ENCODE measurements at regions not wholly inside any gene's neighbourhood (a gene's known extent, or its start where the extent isn't known, plus 50 kb on each side); places are given as distances from the start of the nearest gene placed in this dataset.

GRCh38 chr16:51898872-51899271, 648.1 kb downstream of the TOX3 start:
- no peak for TF ChIP-seq POLR2AphosphoS5 (IDR thresholded peaks at IDR 0.05)
- no peak for TF ChIP-seq CTCF (IDR thresholded peaks at IDR 0.05 in 8 of 11, conservative IDR thresholded peaks at IDR 0.05 in 3 of 11)
- TF ChIP-seq POLR2A (IDR thresholded peaks at IDR 0.05), result no peak
- DNase-seq, result no peak
- no peak overlapping the region for H3K4me3 ChIP-seq
- H3K27ac ChIP-seq, result no peak overlapping the region
- H3K36me3 ChIP-seq, result no peaks in the 10 kb centered on the region
- intact Hi-C loops (cut with DNase I; ENCODE audit: low total_unique reads), result no loop called here
- H3K9me3 ChIP-seq, result peaks cover 0 to 5% (median 0%) of the 10 kb centered on the region in 8 donors
- no peaks in the 10 kb centered on the region for H3K4me1 ChIP-seq
- H3K27me3 ChIP-seq (replicated peaks in 1 of 7), result no peaks in the 10 kb centered on the region

- Histone ChIP-seq H3K4me3 (no peak overlapping the region), H3K4me1 (no peaks in the 10 kb centered on the region), H3K9me3 (peaks cover 0 to 10% (median 0%) of the 10 kb centered on the region in 8 donors), H3K27ac (no peak overlapping the region), H3K36me3 (no peaks in the 10 kb centered on the region), H3K27me3 (replicated peaks in 1 of 7) (no peaks in the 10 kb centered on the region)
- 83 to 91% (median 90%) methylated on average over 2 of the region's 2 CpGs for WGBS, 5 donors
- TF ChIP-seq CTCF (IDR thresholded peaks at IDR 0.05 in 8 of 11, conservative IDR thresholded peaks at IDR 0.05 in 3 of 11) (no peak), POLR2AphosphoS5 (IDR thresholded peaks at IDR 0.05) (no peak), POLR2A (IDR thresholded peaks at IDR 0.05) (no peak)
- no peak for DNase-seq
- intact Hi-C loops (cut with DNase I; ENCODE audit: low total_unique reads), result no loop called here
These were observed 650.9 kb downstream of the TOX3 start for GRCh38 chr16:51896013-51896412.

GRCh38 chr16:51892293-51893007, 654.5 kb downstream of the TOX3 start:
- Histone ChIP-seq H3K4me3 (no peak overlapping the region), H3K27ac (no peak overlapping the region), H3K4me1 (no peaks in the 10 kb centered on the region), H3K36me3 (no peaks in the 10 kb centered on the region), H3K9me3 (peaks cover 0 to 10% (median 0%) of the 10 kb centered on the region in 8 donors), H3K27me3 (replicated peaks in 1 of 7) (no peaks in the 10 kb centered on the region)
- intact Hi-C loops (cut with DNase I; ENCODE audit: low total_unique reads), result no loop called here
- WGBS, 5 donors, result 75 to 82% (median 79%) methylated on average over 11 of the region's 11 CpGs
- TF ChIP-seq CTCF (IDR thresholded peaks at IDR 0.05 in 8 of 11, conservative IDR thresholded peaks at IDR 0.05 in 3 of 11), result no peak
- no peak for TF ChIP-seq POLR2A (IDR thresholded peaks at IDR 0.05)
- TF ChIP-seq POLR2AphosphoS5 (IDR thresholded peaks at IDR 0.05), result no peak
- no peak for DNase-seq

- Histone ChIP-seq H3K4me1 (no peaks in the 10 kb centered on the region), H3K27me3 (replicated peaks in 1 of 7) (no peaks in the 10 kb centered on the region), H3K9me3 (peaks cover 0 to 3% (median 0%) of the 10 kb centered on the region in 8 donors), H3K27ac (no peak overlapping the region), H3K4me3 (no peak overlapping the region), H3K36me3 (no peaks in the 10 kb centered on the region)
- DNase-seq, result no peak
- TF ChIP-seq CTCF (IDR thresholded peaks at IDR 0.05 in 8 of 11, conservative IDR thresholded peaks at IDR 0.05 in 3 of 11), result no peak
- no peak for TF ChIP-seq POLR2AphosphoS5 (IDR thresholded peaks at IDR 0.05)
- TF ChIP-seq POLR2A (IDR thresholded peaks at IDR 0.05), result no peak
- 78 to 84% (median 80%) methylated on average over 1 of the region's 1 CpG for WGBS, 5 donors
- intact Hi-C loops (cut with DNase I; ENCODE audit: low total_unique reads), result no loop called here
These were observed 658.4 kb downstream of the TOX3 start for GRCh38 chr16:51888534-51888933.
